GM19239 (cell line): ENCODE measurements at regions not wholly inside any gene's neighbourhood (a gene's known extent, or its start where the extent isn't known, plus 50 kb on each side); places are given as distances from the start of the nearest gene placed in this dataset.
"Not testable (repeated sequence)": the region's sequence is repeated elsewhere in the genome, so short reads cannot be mapped to it uniquely, and the experiment has no call there.

Experiments
- DNase-seq: peaks from one replicate; pipeline ENCODE4 v3.0.0; 2011; ENCODE audit warnings: low spot score; ENCODE audit not compliant: insufficient read length
- FAIRE-seq: peaks from 2 replicates; lab custom pipeline; 2011; peaks lifted over from hg19 to GRCh38; lab: Jason Lieb, UNC

GRCh38 chrY:6544757-6545083, 298.7 kb downstream of the TSPY2 start:
- FAIRE-seq, DNase-seq: not testable (repeated sequence)

- FAIRE-seq, DNase-seq: not testable (repeated sequence)
Observed at GRCh38 chrY:6552930-6553329, 306.9 kb downstream of the TSPY2 start.

GRCh38 chrY:6567030-6567429, 321.0 kb downstream of the TSPY2 start:
- FAIRE-seq, DNase-seq: not testable (repeated sequence)
